WI38 (cell line): ENCODE measurements at regions not wholly inside any gene's neighbourhood (a gene's known extent, or its start where the extent isn't known, plus 50 kb on each side); places are given as distances from the start of the nearest gene placed in this dataset.
"Not testable (repeated sequence)": the region's sequence is repeated elsewhere in the genome, so short reads cannot be mapped to it uniquely, and the experiment has no call there.

ENCODE experiments used
- H3K4me3 ChIP-seq: 2 replicates; pipeline ENCODE4 v1.5.1; 2011; ENCODE audit warnings: low read depth, mild to moderate bottlenecking, control low read depth, low read length
- CTCF ChIP-seq: IDR thresholded peaks from 2 replicates; pipeline ENCODE4 v1.5.1; 2012; ENCODE audit warnings: low read depth, mild to moderate bottlenecking, control low read depth, low read length

- peak; percentile 79 for TF ChIP-seq CTCF
- no peak overlapping the region for H3K4me3 ChIP-seq
Measured at GRCh38 chr11:31958076-31958735, 132.7 kb upstream of the RCN1 start.

- TF ChIP-seq CTCF: no peak
- no peak overlapping the region for H3K4me3 ChIP-seq
Measured at GRCh38 chr11:31957674-31958073, 133.2 kb upstream of the RCN1 start.

GRCh38 chr11:31956310-31956709 is 134.6 kb upstream of the RCN1 start:
- no peak for TF ChIP-seq CTCF
- H3K4me3 ChIP-seq: no peak overlapping the region

- no peak overlapping the region for H3K4me3 ChIP-seq
- no peak for TF ChIP-seq CTCF
Measured at GRCh38 chr11:31955838-31956237, 135.0 kb upstream of the RCN1 start.

GRCh38 chr11:31953803-31954327 is 137.0 kb upstream of the RCN1 start:
- no peak for TF ChIP-seq CTCF
- no peak overlapping the region for H3K4me3 ChIP-seq

GRCh38 chr11:31949733-31950200 is 138.6 kb upstream of the PAX6 start:
- not testable (repeated sequence) for H3K4me3 ChIP-seq

GRCh38 chr11:31947051-31947450 is 135.9 kb upstream of the PAX6 start:
- no peak for TF ChIP-seq CTCF
- no peak overlapping the region for H3K4me3 ChIP-seq
